HCT116 (cell line): ENCODE measurements at regions not wholly inside any gene's neighbourhood (a gene's known extent, or its start where the extent isn't known, plus 50 kb on each side); places are given as distances from the start of the nearest gene placed in this dataset.

ENCODE experiments used
- ATAC-seq: fragments of 200-7000 bp; cut with Tn5 transposase; 2 replicates; pipeline ENCODE4 v1.9.1; 2020; ENCODE audit warnings: mild to moderate bottlenecking, moderate library complexity
- BruUV-seq: library from RNA; stranded (reverse); fragments of 400-500 nt; replicated peaks from 2 replicates; lab custom pipeline; 2021; lab: Mats Ljungman, UMichigan
- CTCF ChIA-PET: fragments of 300-600 bp; sonication (Branson Sonifier 250); formaldehyde crosslinking; loops from one replicate; lab custom pipeline; 2021; ENCODE audit warnings: antibody characterized with exemption; lab: Charles Lee
- POLR2A ChIA-PET: fragments of 300-600, 350-600 bp; sonication (Branson Sonifier 250); formaldehyde crosslinking; loops from one replicate; lab custom pipeline; 2021; ENCODE audit warnings: antibody characterized with exemption; lab: Charles Lee
- RAD21 ChIA-PET, 2 experiments: fragments of 300-600 bp; sonication (Branson Sonifier 250); formaldehyde crosslinking; loops; one replicate each; lab custom pipeline; 2023; ENCODE audit warnings: low total read pairs in 2 of 2; ENCODE audit not compliant: uncharacterized antibody in 2 of 2, unreplicated experiment in 2 of 2, low non-redundant PET in 1 of 2; lab: Charles Lee
- DNase-seq: peaks from one replicate; pipeline ENCODE4 v3.0.0-alpha.2; 2010; ENCODE audit warnings: low read depth, low spot score
- H2AFZ ChIP-seq: fragments of 200-600 bp; shearing (Covaris generic), sonication (generic); 2 replicates; pipeline ENCODE4 v1.6.1; 2017; ENCODE audit warnings: low read depth, mixed run types, mixed read lengths, antibody characterized with exemption, low read length; ENCODE audit not compliant: poor library complexity, severe bottlenecking
- H3K27ac ChIP-seq: 2 replicates; pipeline ENCODE4 v1.5.1; 2012; ENCODE audit warnings: low read depth, low read length
- H3K27me3 ChIP-seq: fragments of 200-600 bp; sonication (generic); 2 replicates; pipeline ENCODE4 v1.6.1; 2016; ENCODE audit warnings: mixed run types, low read length, mixed read lengths; ENCODE audit not compliant: insufficient read depth
- H3K36me3 ChIP-seq, 2 experiments: fragments of 200-500 bp in 1 of 2; fragments of 200-600 bp in 1 of 2; sonication (Bioruptor generic) in 1 of 2; sonication (generic) in 1 of 2; 2 replicates each; pipeline versions ENCODE4 v1.5.1 to v1.6.1; 2014 to 2016; ENCODE audit warnings: low read length in 2 of 2, inconsistent platforms in 1 of 2, mixed read lengths in 1 of 2, mixed run types in 1 of 2; ENCODE audit not compliant: insufficient read depth in 2 of 2, control insufficient read depth in 1 of 2
- H3K4me1 ChIP-seq, 2 experiments: fragments of 200-600 bp in 1 of 2; sonication (generic) in 1 of 2; 2 replicates each; pipeline versions ENCODE4 v1.5.1 to v1.6.1; 2012 to 2017; ENCODE audit warnings: low read length in 2 of 2, inconsistent platforms in 1 of 2, mild to moderate bottlenecking in 1 of 2, mixed read lengths in 1 of 2, mixed run types in 1 of 2, moderate library complexity in 1 of 2; ENCODE audit not compliant: insufficient read depth in 2 of 2, control insufficient read depth in 1 of 2
- H3K4me2 ChIP-seq: fragments of 200-600 bp; sonication (generic); 2 replicates; pipeline ENCODE4 v1.6.1; 2017; ENCODE audit warnings: mixed run types, low read length, mixed read lengths
- H3K4me3 ChIP-seq, 2 experiments: fragments of 200-600 bp in 1 of 2; sonication (generic) in 1 of 2; replicated peaks in 1 of 2; 2 replicates each; pipeline ENCODE4 v1.5.1; 2011 to 2016; ENCODE audit warnings: low read length in 2 of 2, control low read depth in 1 of 2, low read depth in 1 of 2, mild to moderate bottlenecking in 1 of 2, mixed read lengths in 1 of 2, mixed run types in 1 of 2
- H3K79me2 ChIP-seq: fragments of 200-600 bp; sonication (generic); 2 replicates; pipeline ENCODE4 v1.6.1; 2017; ENCODE audit warnings: mild to moderate bottlenecking, mixed run types, low read length, moderate library complexity, mixed read lengths; ENCODE audit not compliant: insufficient read depth
- H3K9ac ChIP-seq: fragments of 200-600 bp; sonication (generic); 2 replicates; pipeline ENCODE4 v1.6.1; 2016; ENCODE audit warnings: low read length, mixed read lengths
- H3K9me2 ChIP-seq: fragments of 200-600 bp; sonication (generic), shearing (Covaris generic); 2 replicates; pipeline ENCODE4 v1.6.1; 2017; ENCODE audit warnings: mixed run types, mild to moderate bottlenecking, moderate library complexity; ENCODE audit not compliant: insufficient read depth
- H3K9me3 ChIP-seq, 2 experiments: fragments of 200-500 bp in 1 of 2; fragments of 200-600 bp in 1 of 2; sonication (Bioruptor generic) in 1 of 2; sonication (generic) in 1 of 2; 2 replicates each; pipeline ENCODE4 v1.6.1; 2014 to 2017; ENCODE audit warnings: low read length in 2 of 2, mixed read lengths in 2 of 2, inconsistent platforms in 1 of 2, low read depth in 1 of 2, mild to moderate bottlenecking in 1 of 2, mixed run types in 1 of 2, moderate library complexity in 1 of 2; ENCODE audit not compliant: control insufficient read depth in 1 of 2, insufficient read depth in 1 of 2
- H4K20me1 ChIP-seq: fragments of 200-600 bp; sonication (generic), shearing (Covaris generic); 2 replicates; pipeline ENCODE4 v1.6.1; 2017; ENCODE audit warnings: mixed run types, mild to moderate bottlenecking, moderate library complexity; ENCODE audit not compliant: insufficient read depth
- CBX3 ChIP-seq: IDR thresholded peaks from 2 replicates; pipeline ENCODE4 v1.6.1; 2012; ENCODE audit warnings: low read depth
- CEBPB ChIP-seq: IDR thresholded peaks from 2 replicates; pipeline ENCODE4 v1.6.1; 2012; ENCODE audit warnings: low read depth
- EGR1 ChIP-seq: IDR thresholded peaks from 2 replicates; pipeline ENCODE4 v1.6.1; 2012; ENCODE audit warnings: low read depth
- EZH2phosphoT487 ChIP-seq: fragments of 200-600 bp; IDR thresholded peaks from 2 replicates; pipeline ENCODE4 v1.6.1; 2018; ENCODE audit warnings: antibody characterized with exemption, borderline replicate concordance
- JUND ChIP-seq: IDR thresholded peaks from 2 replicates; pipeline ENCODE4 v1.6.1; 2012
- POLR2A ChIP-seq: IDR thresholded peaks from 2 replicates; pipeline ENCODE4 v1.7.0; 2011; ENCODE audit warnings: borderline replicate concordance; ENCODE audit not compliant: insufficient read depth, insufficient read length; ENCODE audit errors: extremely low read depth
- POLR2AphosphoS5 ChIP-seq: IDR thresholded peaks from 2 replicates; pipeline ENCODE4 v1.6.1; 2011; ENCODE audit warnings: mild to moderate bottlenecking, low read depth, low read length, moderate library complexity
- RAD21 ChIP-seq: IDR thresholded peaks from 2 replicates; pipeline ENCODE4 v1.6.1; 2012; ENCODE audit warnings: low read depth, mild to moderate bottlenecking
- SP1 ChIP-seq: IDR thresholded peaks from 2 replicates; pipeline ENCODE4 v1.6.1; 2012; ENCODE audit warnings: low read depth
- YY1 ChIP-seq: IDR thresholded peaks from 2 replicates; pipeline ENCODE4 v1.6.1; 2011; ENCODE audit warnings: low read length, low read depth, moderate library complexity, mild to moderate bottlenecking; ENCODE audit not compliant: insufficient replicate concordance; ENCODE audit errors: extremely low read depth
- ZFX ChIP-seq: fragments of 450-650 bp; IDR thresholded peaks from 2 replicates; pipeline ENCODE4 v1.6.1; 2017
- ZNF274 ChIP-seq: fragments of 200-500 bp; sonication (Bioruptor generic); IDR thresholded peaks from 2 replicates; pipeline ENCODE4 v1.6.1; 2014; ENCODE audit warnings: mild to moderate bottlenecking, low read depth, low read length, inconsistent platforms
- intact Hi-C: fragments of 100-400 bp; cut with micrococcal nuclease; formaldehyde crosslinking; loops from 2 replicates; pipeline ENCODE4 v1.10.0; 2022
- TF ChIP-seq, protein P1 (sequence below): IDR thresholded peaks from 2 replicates; pipeline ENCODE4 v1.6.1; 2011; ENCODE audit warnings: mild to moderate bottlenecking, low read length, moderate library complexity; ENCODE audit not compliant: insufficient replicate concordance; ENCODE audit errors: extremely low read depth
- TF ChIP-seq, protein P2 (sequence below): IDR thresholded peaks from 2 replicates; pipeline ENCODE4 v1.6.1; 2012
- TF ChIP-seq, protein P3 (sequence below), 3 experiments: fragments of 200-600 bp in 1 of 3; sonication (generic) in 1 of 3; IDR thresholded peaks in 2 of 3; conservative IDR thresholded peaks in 1 of 3; 2 replicates each; pipeline ENCODE4 v1.5.1; 2012 to 2017; ENCODE audit warnings: low read depth in 2 of 3, low read length in 2 of 3, antibody characterized with exemption in 1 of 3, borderline replicate concordance in 1 of 3, control low read depth in 1 of 3, mild to moderate bottlenecking in 1 of 3, mixed read lengths in 1 of 3, mixed run types in 1 of 3, moderate library complexity in 1 of 3; ENCODE audit not compliant: insufficient read depth in 1 of 3
- TF ChIP-seq, protein P4 (sequence below): IDR thresholded peaks from 2 replicates; pipeline ENCODE4 v1.6.1; 2012; ENCODE audit warnings: low read depth

DNA sequence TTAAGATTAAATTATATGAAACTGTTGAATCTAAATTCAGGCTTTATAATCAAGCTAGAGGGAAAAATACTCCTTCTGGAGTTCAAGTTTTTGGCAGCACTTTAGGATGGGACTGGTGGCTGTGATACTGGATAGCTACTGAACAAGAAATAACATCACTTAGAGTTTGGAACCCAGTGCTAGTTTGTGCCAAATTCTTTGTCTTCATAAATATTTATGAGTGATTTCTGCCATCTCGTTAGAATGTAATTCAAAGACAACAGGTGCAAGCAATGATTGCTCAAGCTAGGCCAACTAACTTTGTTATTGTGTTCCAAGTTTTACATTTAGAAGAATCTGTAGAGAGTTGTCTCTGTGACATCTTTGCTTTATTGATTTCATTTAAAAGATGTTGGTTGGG is 417.9 kb downstream of the FAT4 start (continued):
- TF ChIP-seq, protein P1, sequence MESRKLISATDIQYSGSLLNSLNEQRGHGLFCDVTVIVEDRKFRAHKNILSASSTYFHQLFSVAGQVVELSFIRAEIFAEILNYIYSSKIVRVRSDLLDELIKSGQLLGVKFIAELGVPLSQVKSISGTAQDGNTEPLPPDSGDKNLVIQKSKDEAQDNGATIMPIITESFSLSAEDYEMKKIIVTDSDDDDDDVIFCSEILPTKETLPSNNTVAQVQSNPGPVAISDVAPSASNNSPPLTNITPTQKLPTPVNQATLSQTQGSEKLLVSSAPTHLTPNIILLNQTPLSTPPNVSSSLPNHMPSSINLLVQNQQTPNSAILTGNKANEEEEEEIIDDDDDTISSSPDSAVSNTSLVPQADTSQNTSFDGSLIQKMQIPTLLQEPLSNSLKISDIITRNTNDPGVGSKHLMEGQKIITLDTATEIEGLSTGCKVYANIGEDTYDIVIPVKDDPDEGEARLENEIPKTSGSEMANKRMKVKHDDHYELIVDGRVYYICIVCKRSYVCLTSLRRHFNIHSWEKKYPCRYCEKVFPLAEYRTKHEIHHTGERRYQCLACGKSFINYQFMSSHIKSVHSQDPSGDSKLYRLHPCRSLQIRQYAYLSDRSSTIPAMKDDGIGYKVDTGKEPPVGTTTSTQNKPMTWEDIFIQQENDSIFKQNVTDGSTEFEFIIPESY, result no peak
- TF ChIP-seq ZNF274, result no peak
- no peak for TF ChIP-seq EGR1
- TF ChIP-seq, protein P2, sequence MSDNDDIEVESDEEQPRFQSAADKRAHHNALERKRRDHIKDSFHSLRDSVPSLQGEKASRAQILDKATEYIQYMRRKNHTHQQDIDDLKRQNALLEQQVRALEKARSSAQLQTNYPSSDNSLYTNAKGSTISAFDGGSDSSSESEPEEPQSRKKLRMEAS, result no peak
- no peak for TF ChIP-seq SP1

DNA sequence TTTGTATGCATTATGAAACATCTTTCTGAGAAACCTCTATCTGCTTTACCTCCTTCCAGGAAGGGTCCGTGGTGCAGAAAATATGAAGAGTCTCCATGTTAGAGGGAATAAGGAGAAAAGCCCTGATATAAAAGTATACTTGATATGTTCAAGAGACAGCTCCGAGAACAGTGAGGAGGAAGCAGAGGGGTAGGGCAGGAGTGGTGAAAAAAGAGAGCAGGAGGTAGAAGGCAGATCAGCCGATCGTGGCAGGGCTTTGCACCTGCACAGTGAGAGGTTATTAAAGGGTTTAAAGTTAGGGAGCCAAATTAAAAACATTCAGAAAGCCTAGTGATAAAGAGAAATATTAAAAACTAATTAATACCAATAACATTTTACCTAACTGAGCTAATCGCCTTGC is 419.7 kb downstream of the FAT4 start:
- TF ChIP-seq POLR2AphosphoS5 (no peak), CBX3 (no peak), CEBPB (no peak), EZH2phosphoT487 (no peak), RAD21 (no peak), YY1 (no peak), JUND (no peak), ZFX (no peak), POLR2A (no peak), ZNF274 (no peak)
- TF ChIP-seq, protein P3, sequence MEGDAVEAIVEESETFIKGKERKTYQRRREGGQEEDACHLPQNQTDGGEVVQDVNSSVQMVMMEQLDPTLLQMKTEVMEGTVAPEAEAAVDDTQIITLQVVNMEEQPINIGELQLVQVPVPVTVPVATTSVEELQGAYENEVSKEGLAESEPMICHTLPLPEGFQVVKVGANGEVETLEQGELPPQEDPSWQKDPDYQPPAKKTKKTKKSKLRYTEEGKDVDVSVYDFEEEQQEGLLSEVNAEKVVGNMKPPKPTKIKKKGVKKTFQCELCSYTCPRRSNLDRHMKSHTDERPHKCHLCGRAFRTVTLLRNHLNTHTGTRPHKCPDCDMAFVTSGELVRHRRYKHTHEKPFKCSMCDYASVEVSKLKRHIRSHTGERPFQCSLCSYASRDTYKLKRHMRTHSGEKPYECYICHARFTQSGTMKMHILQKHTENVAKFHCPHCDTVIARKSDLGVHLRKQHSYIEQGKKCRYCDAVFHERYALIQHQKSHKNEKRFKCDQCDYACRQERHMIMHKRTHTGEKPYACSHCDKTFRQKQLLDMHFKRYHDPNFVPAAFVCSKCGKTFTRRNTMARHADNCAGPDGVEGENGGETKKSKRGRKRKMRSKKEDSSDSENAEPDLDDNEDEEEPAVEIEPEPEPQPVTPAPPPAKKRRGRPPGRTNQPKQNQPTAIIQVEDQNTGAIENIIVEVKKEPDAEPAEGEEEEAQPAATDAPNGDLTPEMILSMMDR (IDR thresholded peaks at IDR 0.05 in 2 of 3, conservative IDR thresholded peaks at IDR 0.05 in 1 of 3; ENCODE audit: borderline replicate concordance in 1 of 3, insufficient read depth in 1 of 3, low read depth in 2 of 3, low read length in 2 of 3), result no peak
- TF ChIP-seq, protein P4, sequence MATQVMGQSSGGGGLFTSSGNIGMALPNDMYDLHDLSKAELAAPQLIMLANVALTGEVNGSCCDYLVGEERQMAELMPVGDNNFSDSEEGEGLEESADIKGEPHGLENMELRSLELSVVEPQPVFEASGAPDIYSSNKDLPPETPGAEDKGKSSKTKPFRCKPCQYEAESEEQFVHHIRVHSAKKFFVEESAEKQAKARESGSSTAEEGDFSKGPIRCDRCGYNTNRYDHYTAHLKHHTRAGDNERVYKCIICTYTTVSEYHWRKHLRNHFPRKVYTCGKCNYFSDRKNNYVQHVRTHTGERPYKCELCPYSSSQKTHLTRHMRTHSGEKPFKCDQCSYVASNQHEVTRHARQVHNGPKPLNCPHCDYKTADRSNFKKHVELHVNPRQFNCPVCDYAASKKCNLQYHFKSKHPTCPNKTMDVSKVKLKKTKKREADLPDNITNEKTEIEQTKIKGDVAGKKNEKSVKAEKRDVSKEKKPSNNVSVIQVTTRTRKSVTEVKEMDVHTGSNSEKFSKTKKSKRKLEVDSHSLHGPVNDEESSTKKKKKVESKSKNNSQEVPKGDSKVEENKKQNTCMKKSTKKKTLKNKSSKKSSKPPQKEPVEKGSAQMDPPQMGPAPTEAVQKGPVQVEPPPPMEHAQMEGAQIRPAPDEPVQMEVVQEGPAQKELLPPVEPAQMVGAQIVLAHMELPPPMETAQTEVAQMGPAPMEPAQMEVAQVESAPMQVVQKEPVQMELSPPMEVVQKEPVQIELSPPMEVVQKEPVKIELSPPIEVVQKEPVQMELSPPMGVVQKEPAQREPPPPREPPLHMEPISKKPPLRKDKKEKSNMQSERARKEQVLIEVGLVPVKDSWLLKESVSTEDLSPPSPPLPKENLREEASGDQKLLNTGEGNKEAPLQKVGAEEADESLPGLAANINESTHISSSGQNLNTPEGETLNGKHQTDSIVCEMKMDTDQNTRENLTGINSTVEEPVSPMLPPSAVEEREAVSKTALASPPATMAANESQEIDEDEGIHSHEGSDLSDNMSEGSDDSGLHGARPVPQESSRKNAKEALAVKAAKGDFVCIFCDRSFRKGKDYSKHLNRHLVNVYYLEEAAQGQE, result no peak
- TF ChIP-seq, protein P2, result no peak
- POLR2A ChIA-PET, result no interaction called here
- Histone ChIP-seq H3K9me2 (no peaks in the 10 kb centered on the region), H3K36me3 (no peaks in the 10 kb centered on the region), H2AFZ (peak overlapping the region; percentile 8), H4K20me1 (no peaks in the 10 kb centered on the region), H3K4me3 (no peak overlapping the region), H3K27ac (no peak overlapping the region), H3K9ac (no peak overlapping the region), H3K27me3 (no peaks in the 10 kb centered on the region), H3K9me3 (no peaks in the 10 kb centered on the region), H3K79me2 (no peaks in the 10 kb centered on the region), H3K4me2 (peak overlapping the region; percentile 50), H3K4me1 (peaks cover 18 to 39% of the 10 kb centered on the region in 2 experiments)
- RAD21 ChIA-PET, result no interaction called here
- BruUV-seq, result no TSS peak
- intact Hi-C loops, result no loop called here
- DNase-seq (no peak), ATAC-seq (no peak)
- CTCF ChIA-PET, result interaction anchor here (0.9 to 2.1 kb wide), 2 partner anchors 8 to 17 kb away, joined by 3 to 9 read pairs; no protein-coding TSS in a partner anchor
